ENCODE measurements at regions not wholly inside any gene's neighbourhood (a gene's known extent, or its start where the extent isn't known, plus 50 kb on each side); places are given as distances from the start of the nearest gene placed in this dataset.

- ChIA-PET CTCF (interaction anchor here (1.1 to 1.4 kb wide), 2 partner anchors 10 to 110 kb away, joined by 3 read pairs; no protein-coding TSS in a partner anchor), POLR2A (no interaction called here)
- no peaks in the 10 kb centered on the region for H3K27me3 ChIP-seq (replicated peaks; ENCODE audit: control insufficient read depth, insufficient read depth, low read length)
- peaks cover 12% of the 10 kb centered on the region for H3K9me3 Mint-ChIP-seq (ENCODE audit: unreplicated experiment)
- intact Hi-C loops (cut with micrococcal nuclease; ENCODE audit: unreplicated experiment) = loop anchor here (5.0 to 10.0 kb wide), 4 partner anchors 154 to 849 kb away; no protein-coding TSS in a partner anchor
- no peaks in the 10 kb centered on the region for H3K27me3 Mint-ChIP-seq (ENCODE audit: insufficient read depth, unreplicated experiment)
- H3K4me1 Mint-ChIP-seq (ENCODE audit: low read depth, unreplicated experiment) = peaks cover 47% of the 10 kb centered on the region
- peaks cover 13% of the 10 kb centered on the region for H3K36me3 Mint-ChIP-seq (ENCODE audit: insufficient read depth, unreplicated experiment)
- DNase-seq = peak in 1 of 2 experiments; percentile 12
- H3K27ac Mint-ChIP-seq (ENCODE audit: unreplicated experiment) = peak overlapping the region; percentile 98
- H3K4me1 ChIP-seq = peaks cover 48% of the 10 kb centered on the region
- no peak overlapping the region for H3K4me3 ChIP-seq (ENCODE audit: low read depth, low read length)
- TF ChIP-seq, protein P1, sequence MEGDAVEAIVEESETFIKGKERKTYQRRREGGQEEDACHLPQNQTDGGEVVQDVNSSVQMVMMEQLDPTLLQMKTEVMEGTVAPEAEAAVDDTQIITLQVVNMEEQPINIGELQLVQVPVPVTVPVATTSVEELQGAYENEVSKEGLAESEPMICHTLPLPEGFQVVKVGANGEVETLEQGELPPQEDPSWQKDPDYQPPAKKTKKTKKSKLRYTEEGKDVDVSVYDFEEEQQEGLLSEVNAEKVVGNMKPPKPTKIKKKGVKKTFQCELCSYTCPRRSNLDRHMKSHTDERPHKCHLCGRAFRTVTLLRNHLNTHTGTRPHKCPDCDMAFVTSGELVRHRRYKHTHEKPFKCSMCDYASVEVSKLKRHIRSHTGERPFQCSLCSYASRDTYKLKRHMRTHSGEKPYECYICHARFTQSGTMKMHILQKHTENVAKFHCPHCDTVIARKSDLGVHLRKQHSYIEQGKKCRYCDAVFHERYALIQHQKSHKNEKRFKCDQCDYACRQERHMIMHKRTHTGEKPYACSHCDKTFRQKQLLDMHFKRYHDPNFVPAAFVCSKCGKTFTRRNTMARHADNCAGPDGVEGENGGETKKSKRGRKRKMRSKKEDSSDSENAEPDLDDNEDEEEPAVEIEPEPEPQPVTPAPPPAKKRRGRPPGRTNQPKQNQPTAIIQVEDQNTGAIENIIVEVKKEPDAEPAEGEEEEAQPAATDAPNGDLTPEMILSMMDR (IDR thresholded peaks at IDR 0.05; ENCODE audit: insufficient read depth in 1 of 2, low read depth in 1 of 2, low read length in 1 of 2, severe bottlenecking in 1 of 2, unreplicated experiment in 1 of 2) = no peak
- H3K9me3 ChIP-seq = no peaks in the 10 kb centered on the region
- no peaks in the 10 kb centered on the region for H3K36me3 ChIP-seq (ENCODE audit: control insufficient read depth, insufficient read depth, low read length)
- BruUV-seq (replicated peaks) = TSS peak; percentile 88
- no peak overlapping the region for H3K4me3 Mint-ChIP-seq (ENCODE audit: unreplicated experiment)
These were observed 584.5 kb downstream of the ACTL7B start for GRCh38 chr9:108271236-108271635.

DNA sequence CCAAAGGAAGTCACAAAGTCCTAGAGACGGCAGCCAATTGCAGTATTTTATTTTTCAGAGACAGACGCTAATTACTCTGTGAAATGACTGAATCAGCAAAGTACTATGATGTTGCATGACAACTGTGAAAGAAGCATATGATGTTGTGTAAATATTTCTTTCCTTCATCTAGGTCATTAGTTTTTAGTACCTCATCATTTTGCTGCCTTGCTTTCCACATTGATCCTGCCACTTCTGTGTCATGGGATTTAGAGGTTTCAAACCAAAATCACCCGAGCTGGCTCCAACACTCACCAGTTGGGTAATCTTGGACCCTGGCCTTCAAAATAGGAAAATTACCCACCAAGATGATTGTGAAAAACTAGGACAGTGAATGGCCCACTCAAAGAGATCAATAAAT is 585.2 kb downstream of the ACTL7B start:
- H3K27me3 Mint-ChIP-seq (ENCODE audit: insufficient read depth, unreplicated experiment) = no peaks in the 10 kb centered on the region
- peaks cover 47% of the 10 kb centered on the region for H3K4me1 Mint-ChIP-seq (ENCODE audit: low read depth, unreplicated experiment)

GRCh38 chr9:108270051-108270450 is 585.7 kb downstream of the ACTL7B start:
- Mint-ChIP-seq H3K36me3 (ENCODE audit: insufficient read depth, unreplicated experiment) (peaks cover 13% of the 10 kb centered on the region), H3K4me3 (ENCODE audit: unreplicated experiment) (no peak overlapping the region), H3K27me3 (ENCODE audit: insufficient read depth, unreplicated experiment) (no peaks in the 10 kb centered on the region), H3K4me1 (ENCODE audit: low read depth, unreplicated experiment) (peaks cover 47% of the 10 kb centered on the region), H3K9me3 (ENCODE audit: unreplicated experiment) (peaks cover 15% of the 10 kb centered on the region), H3K27ac (ENCODE audit: unreplicated experiment) (peak overlapping the region; percentile 72)
- Histone ChIP-seq H3K4me1 (peaks cover 48% of the 10 kb centered on the region), H3K27me3 (replicated peaks; ENCODE audit: control insufficient read depth, insufficient read depth, low read length) (no peaks in the 10 kb centered on the region), H3K36me3 (ENCODE audit: control insufficient read depth, insufficient read depth, low read length) (no peaks in the 10 kb centered on the region), H3K4me3 (ENCODE audit: low read depth, low read length) (no peak overlapping the region), H3K9me3 (no peaks in the 10 kb centered on the region)
- peak in 1 of 2 experiments; percentile 41 for DNase-seq
- CTCF ChIA-PET = interaction anchor here (0.7 kb wide), 1 partner anchor 13 kb away, joined by 3 read pairs; no protein-coding TSS in a partner anchor
- intact Hi-C loops (cut with micrococcal nuclease; ENCODE audit: unreplicated experiment) = loop anchor here (5.0 to 10.0 kb wide), 4 partner anchors 153 to 848 kb away; no protein-coding TSS in a partner anchor
- BruUV-seq (replicated peaks) = no TSS peak
- POLR2A ChIA-PET = no interaction called here
- TF ChIP-seq, protein P1 (IDR thresholded peaks at IDR 0.05; ENCODE audit: insufficient read depth in 1 of 2, low read depth in 1 of 2, low read length in 1 of 2, severe bottlenecking in 1 of 2, unreplicated experiment in 1 of 2) = no peak

More for the DNA sequence above, 585.2 kb downstream of the ACTL7B start:
- intact Hi-C loops (cut with micrococcal nuclease; ENCODE audit: unreplicated experiment) = loop anchor here (5.0 to 10.0 kb wide), 4 partner anchors 153 to 848 kb away; no protein-coding TSS in a partner anchor
- TSS peak; percentile 82 for BruUV-seq (replicated peaks)
- H3K4me1 ChIP-seq = peaks cover 48% of the 10 kb centered on the region
- no peaks in the 10 kb centered on the region for H3K9me3 ChIP-seq
- ChIA-PET POLR2A (no interaction called here), CTCF (no interaction called here)
- Mint-ChIP-seq H3K4me3 (ENCODE audit: unreplicated experiment) (no peak overlapping the region), H3K27ac (ENCODE audit: unreplicated experiment) (peak overlapping the region; percentile 98), H3K9me3 (ENCODE audit: unreplicated experiment) (peaks cover 15% of the 10 kb centered on the region), H3K36me3 (ENCODE audit: insufficient read depth, unreplicated experiment) (peaks cover 13% of the 10 kb centered on the region)
- no peak for DNase-seq
- no peaks in the 10 kb centered on the region for H3K36me3 ChIP-seq (ENCODE audit: control insufficient read depth, insufficient read depth, low read length)
- TF ChIP-seq, protein P1 (IDR thresholded peaks at IDR 0.05; ENCODE audit: insufficient read depth in 1 of 2, low read depth in 1 of 2, low read length in 1 of 2, severe bottlenecking in 1 of 2, unreplicated experiment in 1 of 2) = no peak
- no peaks in the 10 kb centered on the region for H3K27me3 ChIP-seq (replicated peaks; ENCODE audit: control insufficient read depth, insufficient read depth, low read length)
- no peak overlapping the region for H3K4me3 ChIP-seq (ENCODE audit: low read depth, low read length)

Data from Caco-2 (cell line).